ENCODE measurements at regions not wholly inside any gene's neighbourhood (a gene's known extent, or its start where the extent isn't known, plus 50 kb on each side); places are given as distances from the start of the nearest gene placed in this dataset.

GRCh38 chr4:136812100-136812880, 720.0 kb downstream of the PCDH18 start:
- DNase-seq, result no peak

DNA sequence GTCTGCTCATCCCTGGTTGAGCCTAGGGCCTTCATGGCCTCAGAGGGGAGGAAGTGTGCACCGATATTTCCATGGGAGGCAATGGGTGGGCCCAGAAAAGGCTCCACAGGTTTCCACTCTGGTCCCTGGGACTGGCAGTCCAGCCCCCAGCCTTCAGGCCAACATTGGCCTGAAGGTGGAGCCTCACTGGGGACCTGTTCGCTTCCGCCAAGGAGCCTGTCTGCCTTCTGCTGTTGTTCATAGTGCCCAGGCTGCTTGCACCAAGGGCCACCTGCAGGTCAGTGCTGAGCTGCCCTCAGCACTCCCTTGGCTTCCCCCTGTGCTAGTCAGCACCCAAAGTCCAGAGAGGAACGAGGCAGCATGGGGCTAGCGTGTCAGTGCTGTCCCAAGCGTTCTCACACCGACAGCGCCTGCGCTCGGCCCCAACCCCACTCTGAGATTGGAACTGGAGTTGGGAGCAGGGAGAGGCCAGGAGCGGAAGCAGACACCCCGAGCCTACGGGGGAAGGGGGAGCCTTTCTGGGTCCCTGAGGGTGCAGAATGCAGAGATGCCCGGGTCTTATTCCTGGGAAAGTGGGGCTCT, 720.7 kb downstream of the PCDH18 start:
- no peak for DNase-seq

GRCh38 chr4:136810626-136811025, 721.7 kb downstream of the PCDH18 start:
- no peak for DNase-seq

- no peak for DNase-seq
These were observed 725.5 kb downstream of the PCDH18 start for GRCh38 chr4:136806844-136807243.

DNA sequence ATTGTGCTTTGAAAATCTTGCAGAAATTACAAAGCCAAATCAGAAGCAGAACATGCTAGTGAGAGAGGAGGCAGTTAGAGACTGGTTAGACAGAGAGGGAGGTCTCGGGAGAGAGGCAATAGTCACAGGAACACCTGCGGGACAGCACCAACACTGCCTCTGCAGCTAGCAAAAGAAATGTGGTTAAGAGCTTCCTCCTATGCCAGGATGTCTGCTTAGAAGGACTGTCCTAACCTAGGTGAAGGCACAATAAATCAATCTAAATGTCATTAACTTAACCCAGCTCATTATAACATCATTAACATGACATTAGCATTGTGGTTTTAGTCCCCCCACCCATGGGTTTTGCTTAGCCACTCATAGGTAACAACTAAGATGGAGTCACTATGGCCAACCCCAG, 726.7 kb downstream of the PCDH18 start:
- no peak for DNase-seq

GRCh38 chr4:136803433-136803832, 728.9 kb downstream of the PCDH18 start:
- DNase-seq, result no peak

GRCh38 chr4:136800248-136800647, 732.0 kb downstream of the PCDH18 start:
- DNase-seq, result no peak

DNA sequence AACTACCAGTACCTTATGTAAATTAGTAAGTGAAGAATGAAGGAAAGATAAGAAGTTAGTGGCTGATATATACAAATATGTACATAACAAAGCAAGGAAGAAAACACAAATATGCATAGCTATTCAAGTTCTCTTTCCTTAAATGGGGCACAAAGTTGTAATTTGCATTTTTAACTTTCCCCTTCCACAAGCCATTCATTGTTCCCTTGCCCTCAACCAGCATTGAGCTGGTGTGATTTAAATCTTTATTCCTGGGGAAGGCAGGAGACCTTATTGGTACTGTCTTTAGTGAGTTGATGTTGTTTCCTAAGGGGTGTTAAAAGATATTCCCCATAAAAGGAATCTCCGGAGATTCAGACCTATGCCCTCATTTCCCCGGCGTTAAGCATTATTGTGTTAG, 735.3 kb downstream of the PCDH18 start:
- DNase-seq, result no peak

DNA sequence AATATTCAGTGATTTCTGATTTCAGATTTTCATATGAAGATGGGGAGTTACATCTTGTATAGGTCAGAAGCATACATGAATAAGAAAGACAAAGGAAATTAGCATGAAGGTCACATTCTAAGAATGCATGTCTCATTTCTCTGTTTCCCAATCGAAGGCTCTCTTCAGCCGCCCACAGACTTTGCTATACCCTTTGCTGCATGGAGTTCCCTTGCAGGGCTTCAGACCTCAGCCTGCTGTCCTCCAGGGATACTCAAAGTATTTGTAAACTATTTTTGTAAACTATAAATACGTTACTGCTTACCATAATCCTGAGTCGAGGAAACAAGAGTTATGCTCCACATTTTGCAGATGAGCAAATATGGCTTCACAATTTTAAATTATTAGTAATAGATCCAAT, 738.4 kb downstream of the PCDH18 start:
- no peak for DNase-seq

DNA sequence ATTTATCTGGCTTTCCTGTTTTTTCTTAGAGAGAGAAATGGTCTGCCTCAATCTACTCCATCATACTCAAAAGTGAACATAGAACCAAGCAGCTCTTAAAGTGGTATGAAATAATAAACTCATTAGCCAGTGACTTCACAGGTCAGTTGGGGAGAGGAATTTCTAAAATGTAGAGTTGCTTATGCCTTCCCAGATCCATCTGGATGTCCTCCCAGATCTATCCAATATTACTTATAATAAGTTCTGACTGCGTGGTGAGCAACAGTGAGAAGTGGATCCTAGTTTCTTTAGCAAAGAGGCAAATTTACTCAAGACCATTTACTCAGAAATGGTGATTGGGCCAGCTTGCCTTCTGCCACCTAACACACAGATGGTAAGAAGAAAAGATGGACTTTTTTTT, 748.0 kb downstream of the PCDH18 start:
- DNase-seq, result no peak

GRCh38 chr4:136769717-136770116, 762.6 kb downstream of the PCDH18 start:
- DNase-seq, result no peak

- no peak for DNase-seq
These were observed 763.4 kb downstream of the PCDH18 start for GRCh38 chr4:136768925-136769275.

- DNase-seq, result no peak
These were observed 763.9 kb downstream of the PCDH18 start for GRCh38 chr4:136768213-136768924.

DNA sequence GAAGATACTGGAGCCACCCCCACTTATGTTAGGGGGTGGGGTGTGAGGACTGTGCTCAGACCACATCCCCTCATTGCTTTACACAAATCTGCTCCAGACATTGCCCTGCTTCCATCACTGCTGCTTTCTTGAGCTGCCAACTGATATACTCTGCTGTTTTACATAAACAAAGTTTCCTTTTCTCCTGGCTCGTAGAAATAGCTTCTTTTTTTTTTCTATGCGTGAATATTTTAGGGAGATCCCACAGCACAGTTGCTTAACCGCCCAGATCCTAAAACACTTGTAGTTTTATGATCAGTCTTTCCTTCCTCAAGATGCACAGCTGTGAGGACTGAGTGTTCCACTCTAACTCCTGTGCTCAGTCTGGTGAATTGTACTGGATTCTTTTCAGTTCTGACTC, 768.4 kb downstream of the PCDH18 start:
- no peak for DNase-seq

DNA sequence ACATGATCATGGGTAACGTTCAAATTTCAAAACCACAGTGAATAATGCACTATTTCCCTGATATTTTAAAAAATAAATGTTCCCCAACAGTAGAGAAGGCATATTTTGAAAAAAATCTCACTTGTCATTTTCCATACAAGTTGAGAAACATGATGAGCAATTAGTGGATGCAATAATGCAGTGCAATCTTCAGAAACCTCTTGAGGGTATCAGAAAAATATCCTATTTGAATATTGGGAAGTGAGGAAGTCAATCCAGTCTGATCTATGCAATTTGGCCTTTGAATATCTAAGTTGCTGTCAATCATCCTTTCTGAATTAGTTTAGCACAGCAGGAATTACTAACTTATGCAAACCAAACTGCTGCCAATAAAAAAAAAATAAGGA, 776.8 kb downstream of the PCDH18 start:
- no peak for DNase-seq

- DNase-seq, result no peak
These were observed 777.3 kb downstream of the PCDH18 start for GRCh38 chr4:136754810-136755530.

- DNase-seq, result no peak
These were observed 780.7 kb downstream of the PCDH18 start for GRCh38 chr4:136751556-136751955.

- no peak for DNase-seq
These were observed 781.4 kb downstream of the PCDH18 start for GRCh38 chr4:136750897-136751296.

DNA sequence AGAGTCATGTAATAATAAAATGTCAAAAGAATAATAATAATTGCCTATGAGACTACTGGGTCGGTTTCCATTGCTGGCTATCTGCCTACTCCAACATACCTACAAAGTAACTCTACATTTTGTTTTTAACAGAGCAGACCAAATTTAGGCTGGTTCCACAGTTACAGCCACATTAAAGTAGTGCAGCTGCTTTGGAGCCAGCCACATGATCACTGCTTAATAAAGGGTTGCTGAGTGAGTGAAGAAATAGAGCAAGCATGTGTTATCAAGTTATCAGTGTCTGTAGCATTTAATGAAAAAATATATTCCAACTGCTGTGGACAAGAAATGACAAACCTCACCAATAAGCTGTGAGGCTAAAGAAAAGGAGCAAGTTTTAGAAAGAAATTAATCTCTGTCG, 782.3 kb downstream of the PCDH18 start:
- no peak for DNase-seq

DNA sequence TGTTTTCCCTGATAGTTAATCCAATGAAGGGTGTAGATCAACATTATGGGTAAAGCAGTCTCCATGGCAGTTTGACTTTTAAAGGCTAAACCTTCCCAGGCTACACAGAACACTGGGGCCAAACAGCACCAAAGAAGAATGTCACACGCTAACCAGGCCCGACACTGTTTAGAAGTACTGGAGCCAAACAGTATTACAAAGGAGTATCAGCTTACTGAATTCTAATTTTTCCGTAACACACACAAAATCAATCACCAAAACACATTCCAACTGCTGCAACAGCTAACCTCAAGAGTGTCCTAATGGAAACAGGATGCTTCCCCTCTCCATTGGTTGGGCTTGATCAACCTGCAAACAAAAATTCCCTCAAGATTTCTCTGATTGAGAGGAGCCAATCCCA, 783.5 kb downstream of the PCDH18 start:
- no peak for DNase-seq

DNA sequence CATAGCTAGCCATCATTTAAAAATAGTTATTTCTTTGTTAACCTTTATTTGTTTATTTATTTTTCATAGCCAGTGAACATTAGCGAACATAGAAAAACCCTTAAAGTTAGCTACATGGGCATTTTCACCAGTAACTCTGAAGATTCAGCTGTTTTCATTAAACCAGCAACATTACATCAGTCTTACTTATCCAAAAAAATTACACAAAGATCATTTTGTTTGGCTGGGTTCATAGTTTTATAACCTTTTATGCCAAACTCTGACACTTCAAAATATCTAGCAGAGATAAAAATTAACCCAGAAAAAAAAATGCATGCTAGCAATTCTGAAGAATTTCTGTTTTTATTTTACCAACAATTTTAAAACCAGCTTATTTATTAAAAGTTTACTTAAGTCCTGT, 784.1 kb downstream of the PCDH18 start:
- DNase-seq, result no peak

GRCh38 chr4:136743238-136743637, 789.1 kb downstream of the PCDH18 start:
- no peak for DNase-seq

DNA sequence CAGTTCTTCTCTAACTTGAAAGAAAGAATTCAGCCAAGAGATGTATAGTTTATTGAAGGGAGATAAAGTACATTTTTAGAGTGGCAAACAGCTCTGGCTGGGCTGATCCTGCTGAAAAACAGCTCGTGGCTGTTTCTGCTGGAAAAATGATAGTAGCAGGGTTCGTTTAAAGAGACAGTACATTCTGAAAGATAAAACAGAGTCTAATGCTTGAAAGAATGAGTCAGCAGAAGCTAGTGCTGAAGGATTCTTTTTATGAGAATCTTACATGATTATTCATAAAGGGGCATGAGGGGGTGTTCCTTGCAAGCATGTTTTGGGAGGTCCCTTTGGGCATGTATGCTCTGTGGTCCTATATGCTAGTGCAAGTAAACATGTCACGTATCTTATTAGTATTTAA, 790.0 kb downstream of the PCDH18 start:
- no peak for DNase-seq

- DNase-seq, result no peak
These were observed 790.8 kb downstream of the PCDH18 start for GRCh38 chr4:136741468-136741867.
